HG03432 (cell line): ENCODE measurements at regions not wholly inside any gene's neighbourhood (a gene's known extent, or its start where the extent isn't known, plus 50 kb on each side); places are given as distances from the start of the nearest gene placed in this dataset.
"Not testable (repeated sequence)": the region's sequence is repeated elsewhere in the genome, so short reads cannot be mapped to it uniquely, and the experiment has no call there.

Experiments
- ATAC-seq: cut with Tn5 transposase; IDR thresholded peaks from one replicate; pipeline ENCODE4 v1.9.1; 2021; ENCODE audit warnings: mild to moderate bottlenecking, moderate library complexity; ENCODE audit not compliant: unreplicated experiment

DNA sequence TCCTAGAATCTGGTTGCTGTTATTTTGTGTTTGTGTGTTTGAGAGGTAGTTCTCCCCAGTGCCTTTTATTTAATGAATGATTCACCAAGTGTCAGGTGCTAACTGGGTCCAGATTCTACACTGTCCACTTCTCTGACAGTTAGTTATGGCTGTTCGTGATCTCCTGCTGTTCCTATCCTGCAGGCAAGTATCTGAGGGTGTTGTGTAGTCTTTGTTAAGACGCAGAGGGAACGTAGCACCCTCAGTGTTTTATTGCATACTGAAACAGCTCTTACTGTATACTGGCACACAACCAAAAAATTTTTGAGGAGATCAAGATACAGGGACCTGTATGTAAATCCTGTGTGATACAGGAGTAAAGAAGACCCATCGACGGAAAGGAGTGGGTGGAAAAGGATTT lies 1271.3 kb downstream of the ROBO1 start:
- ATAC-seq: no peak

DNA sequence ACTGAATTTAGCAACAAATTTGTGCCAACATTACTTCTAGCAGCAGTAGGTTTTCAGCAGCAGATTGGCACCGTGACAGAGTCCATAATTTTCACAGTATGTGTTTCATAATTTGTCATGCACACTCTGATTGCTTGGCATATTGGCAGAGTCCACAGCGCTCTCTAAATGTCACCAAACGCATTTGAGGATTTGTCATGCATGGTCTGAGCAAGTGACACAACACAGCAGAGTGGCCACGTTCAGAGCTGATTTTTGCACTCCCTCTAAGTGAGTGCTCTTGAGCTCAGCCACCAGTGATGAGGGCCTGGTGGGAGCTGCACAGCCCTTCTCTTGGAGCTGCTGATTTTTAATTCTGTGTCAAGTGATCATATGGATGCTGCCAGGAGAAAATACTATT lies 1270.8 kb downstream of the ROBO1 start:
- no peak for ATAC-seq

DNA sequence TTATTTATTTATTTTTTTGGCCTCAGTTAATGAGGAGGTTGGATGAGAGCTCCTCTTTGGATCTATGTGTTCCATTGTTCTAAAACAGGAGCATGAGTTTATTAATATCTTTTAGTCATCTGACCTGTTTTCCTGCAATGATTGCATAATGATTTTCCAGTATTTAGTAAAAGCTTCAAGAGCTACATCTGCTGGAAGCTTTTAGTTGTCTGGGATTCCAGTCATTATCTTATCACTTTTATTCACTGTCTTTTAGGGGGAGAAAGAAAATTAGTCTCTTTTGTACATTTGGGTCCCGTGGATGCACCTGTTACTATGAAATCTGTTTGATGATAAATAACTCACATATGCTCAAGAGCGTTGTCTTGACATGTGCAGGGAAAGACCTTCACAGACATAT lies 1270.0 kb downstream of the ROBO1 start:
- no peak for ATAC-seq

DNA sequence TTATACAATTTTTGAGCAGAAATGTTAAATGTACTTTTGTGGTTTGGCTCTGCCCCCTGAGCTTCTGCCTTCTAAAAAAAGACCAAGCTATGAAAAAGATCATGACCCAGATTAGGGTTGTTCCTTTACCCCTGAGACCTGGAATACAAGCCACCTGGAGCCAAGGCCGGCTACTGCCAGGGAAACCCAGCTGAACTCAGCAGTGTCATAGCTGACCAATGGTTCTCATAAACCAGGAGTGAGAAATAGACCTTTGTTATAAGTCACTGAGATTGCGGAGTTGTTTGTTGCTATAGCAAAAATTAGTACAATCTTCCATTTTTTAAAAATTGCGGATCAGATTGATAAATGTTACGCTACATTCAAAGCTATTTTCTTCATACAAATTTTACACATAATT lies 1261.7 kb downstream of the ROBO1 start:
- ATAC-seq: no peak

DNA sequence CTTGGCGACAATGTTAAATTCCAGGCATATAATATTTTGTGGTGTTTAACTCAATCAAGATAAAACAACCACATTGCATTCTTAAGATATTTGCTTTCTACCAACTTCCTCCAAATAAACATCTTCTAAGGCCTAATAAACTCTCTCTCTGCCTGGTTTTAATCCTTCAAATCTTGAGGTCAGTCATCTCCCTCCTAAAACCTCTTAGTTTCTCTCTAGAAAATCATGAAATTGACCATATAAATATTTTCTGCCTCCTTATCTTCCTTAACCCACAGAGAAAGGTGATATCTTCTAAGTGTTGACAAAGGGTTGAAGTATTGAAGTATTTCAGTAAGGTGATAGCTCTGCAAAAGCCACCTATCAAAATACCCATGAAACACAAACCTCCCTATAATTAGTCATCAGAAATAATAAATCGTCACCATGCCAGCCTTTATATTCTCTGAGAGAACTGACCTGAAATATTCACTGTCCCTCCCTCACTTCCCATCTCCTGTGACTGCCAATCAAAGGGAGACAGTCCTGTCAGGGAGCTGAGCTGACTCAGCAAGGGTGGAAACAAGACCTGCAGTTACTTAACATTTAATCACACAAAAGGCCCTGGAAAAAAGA lies 1261.1 kb downstream of the ROBO1 start:
- ATAC-seq: peak; percentile 7

DNA sequence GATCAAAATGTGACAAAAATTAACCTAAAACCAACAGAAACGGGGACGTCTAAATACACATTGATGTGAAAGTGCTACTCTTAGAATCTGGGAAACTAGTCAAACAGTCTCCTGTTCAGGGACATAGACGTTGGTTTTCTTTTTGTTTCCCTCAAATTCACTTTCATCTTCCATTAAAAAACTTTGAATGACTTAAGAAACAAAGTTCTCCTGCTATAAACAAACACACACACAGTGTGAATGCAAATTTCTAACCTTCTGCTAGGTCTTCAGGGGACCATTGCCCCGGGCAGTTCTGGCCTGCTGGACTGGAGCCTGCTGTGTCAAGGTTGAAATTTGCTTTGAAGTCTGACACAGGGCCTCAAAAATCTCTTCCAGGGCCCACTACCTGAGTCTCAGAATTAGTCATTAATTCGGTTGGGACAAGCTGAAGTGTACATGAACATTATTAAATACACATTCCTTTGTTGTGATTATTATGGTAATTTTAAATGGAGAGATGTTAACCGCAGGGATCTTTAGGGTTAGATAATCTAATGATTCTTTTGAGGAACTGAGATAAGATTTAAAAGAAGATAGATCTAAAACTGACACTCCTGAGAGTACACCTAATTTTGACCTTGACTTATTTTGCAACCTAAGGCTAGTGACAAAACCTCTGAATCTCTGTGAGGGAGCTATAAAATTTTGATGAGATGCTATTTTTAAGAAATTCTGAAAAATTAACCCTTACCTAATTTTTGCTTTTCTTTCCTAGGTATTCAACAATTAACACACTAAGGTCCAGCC lies 1260.4 kb downstream of the ROBO1 start:
- ATAC-seq: peak; percentile 67

DNA sequence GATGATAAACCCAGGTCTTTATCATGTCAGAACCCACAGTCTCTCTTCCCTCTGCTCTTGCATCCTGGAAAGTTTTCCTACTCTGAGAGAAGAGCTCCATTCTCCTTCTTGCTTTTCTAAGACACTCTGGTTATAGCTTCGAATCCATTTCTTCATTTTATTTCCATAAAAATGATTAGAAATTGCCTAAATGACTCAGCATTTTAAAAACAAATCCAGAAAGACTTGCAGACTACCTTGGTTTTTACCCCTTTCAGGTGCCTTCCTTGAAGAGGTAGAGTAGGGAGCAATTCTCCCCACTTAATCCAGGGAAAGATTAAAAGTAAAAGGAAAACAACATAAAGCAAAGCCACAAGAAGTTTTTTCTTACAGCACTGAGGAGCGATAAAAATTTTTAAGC lies 1256.0 kb downstream of the ROBO1 start:
- no peak for ATAC-seq

DNA sequence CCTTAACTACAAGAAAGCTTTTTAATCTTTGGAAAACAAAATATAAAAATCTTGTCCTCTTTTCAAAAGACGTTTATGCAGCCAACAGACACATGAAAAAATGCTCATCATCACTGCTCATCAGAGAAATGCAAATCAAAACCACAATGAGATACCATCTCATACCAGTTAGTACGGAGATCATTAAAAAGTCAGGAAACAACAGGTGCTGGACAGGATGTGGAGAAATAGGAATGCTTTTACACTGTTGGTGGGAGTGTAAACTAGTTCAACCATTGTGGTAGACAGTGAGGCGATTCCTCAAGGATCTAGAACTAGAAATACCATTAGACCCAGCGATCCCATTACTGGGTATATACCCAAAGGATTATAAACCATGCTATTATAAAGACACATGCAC lies 1255.0 kb downstream of the ROBO1 start:
- not testable (repeated sequence) for ATAC-seq

DNA sequence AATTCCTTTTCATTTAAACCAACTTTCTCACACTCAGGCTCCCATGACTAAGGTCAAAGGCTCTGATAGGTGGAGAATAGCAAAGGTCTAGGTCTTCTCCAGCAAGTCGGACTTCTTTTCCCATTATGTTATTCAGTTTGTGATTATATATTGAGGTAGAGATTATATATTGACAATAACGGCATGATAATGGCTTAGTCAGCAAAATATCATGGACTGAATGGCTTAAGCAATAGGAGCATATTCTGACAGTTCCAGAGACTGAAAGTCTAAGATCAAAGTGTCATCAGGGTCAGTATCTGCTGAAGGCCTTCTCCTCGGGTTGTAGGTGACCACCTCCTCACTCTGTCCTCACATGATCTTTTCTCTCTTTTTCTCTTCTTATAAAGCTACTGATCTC lies 1251.4 kb downstream of the ROBO1 start:
- ATAC-seq: no peak

DNA sequence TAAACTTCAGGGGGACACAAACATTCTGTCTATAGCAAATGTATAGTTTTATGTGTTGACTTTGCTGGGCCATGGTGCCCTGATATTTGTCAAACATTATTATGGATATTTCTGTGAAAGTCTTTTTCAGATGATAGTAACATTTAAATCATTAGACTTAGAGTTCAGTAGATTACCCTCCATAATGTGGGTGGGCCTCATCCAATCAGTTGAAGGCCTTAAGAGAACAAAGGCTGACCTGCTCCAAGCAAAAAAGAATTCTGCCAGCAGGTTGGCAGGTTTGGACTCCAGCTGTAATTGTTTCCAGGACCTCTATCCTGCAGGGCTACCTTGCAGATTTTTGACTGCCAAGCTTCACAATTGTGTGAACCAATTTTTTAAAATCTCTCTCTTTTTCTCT lies 1250.9 kb downstream of the ROBO1 start:
- no peak for ATAC-seq

DNA sequence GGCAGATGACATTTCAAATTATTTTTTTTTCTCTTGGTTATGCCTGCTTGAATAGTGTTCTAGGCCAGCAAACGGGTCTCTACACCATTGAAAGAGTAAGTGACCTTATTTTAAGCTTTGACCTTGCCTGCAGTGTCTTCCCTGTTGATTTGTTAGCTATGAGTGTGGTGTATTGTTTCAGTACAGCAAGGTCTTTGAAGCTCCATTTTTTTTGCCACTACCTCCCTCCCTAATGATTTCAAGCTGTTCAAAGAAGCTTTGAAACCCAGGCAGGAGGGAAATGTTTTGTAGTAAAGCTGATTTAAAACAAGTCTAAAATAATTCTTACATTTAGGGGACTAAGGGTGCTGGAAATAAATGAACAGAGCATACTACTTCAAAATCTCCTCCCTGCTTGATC lies 1249.8 kb downstream of the ROBO1 start:
- no peak for ATAC-seq

DNA sequence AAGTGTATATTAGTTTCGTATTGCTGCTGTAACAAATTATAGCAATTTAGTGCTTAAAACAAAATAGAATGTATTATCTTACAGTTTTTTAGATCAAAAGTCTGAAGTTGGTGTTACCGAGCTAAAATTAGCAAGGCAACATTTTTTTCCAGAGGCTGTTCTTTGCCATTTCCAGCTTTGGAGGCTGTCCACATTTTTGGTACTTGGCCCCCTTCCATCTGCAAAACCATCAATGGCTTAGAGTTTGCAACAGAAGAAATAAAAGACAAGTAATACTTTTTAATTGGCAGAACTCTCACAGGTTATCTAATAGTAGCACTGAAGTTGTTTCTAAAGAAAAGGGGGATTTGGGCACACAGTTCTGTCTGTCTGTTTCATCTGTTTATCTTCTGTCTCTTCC lies 1248.5 kb downstream of the ROBO1 start:
- no peak for ATAC-seq

DNA sequence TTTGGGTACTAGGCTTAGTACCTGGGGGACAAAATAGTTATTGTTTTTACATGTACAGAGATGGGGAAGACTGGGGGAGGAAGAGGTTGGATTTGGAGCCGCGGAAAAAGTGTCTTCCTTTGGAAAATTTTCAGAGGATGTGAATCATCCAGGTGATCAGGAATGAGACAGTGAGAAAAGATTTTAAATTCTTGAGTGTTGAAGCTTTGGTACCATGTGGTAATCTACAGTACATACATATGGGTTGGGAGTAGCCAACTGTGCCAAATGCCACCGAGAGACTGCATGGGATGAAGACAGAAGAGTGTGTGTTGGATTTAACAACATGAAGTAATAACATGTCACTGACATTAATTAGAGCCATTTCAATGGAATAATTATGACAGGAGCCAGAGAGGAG lies 1238.2 kb downstream of the ROBO1 start:
- ATAC-seq: no peak

DNA sequence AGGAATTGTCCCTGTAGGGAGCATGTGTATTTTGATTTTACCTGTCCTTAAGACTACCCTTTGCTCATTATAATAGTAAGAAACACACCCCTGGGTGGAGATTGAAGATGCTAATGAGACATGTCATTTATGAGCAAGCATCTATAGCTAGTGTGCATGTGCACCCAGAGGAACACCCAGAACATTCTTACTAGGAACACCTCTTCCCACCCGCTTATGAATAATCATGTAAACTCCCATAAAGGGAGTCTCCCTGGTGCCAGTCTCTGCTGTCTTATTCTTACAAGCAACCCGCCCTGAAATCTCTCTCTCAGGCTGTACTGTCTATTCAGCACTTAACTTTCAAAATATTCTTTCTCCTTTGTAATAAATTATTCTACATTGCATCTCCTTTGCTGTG lies 1227.3 kb downstream of the ROBO1 start:
- no peak for ATAC-seq

DNA sequence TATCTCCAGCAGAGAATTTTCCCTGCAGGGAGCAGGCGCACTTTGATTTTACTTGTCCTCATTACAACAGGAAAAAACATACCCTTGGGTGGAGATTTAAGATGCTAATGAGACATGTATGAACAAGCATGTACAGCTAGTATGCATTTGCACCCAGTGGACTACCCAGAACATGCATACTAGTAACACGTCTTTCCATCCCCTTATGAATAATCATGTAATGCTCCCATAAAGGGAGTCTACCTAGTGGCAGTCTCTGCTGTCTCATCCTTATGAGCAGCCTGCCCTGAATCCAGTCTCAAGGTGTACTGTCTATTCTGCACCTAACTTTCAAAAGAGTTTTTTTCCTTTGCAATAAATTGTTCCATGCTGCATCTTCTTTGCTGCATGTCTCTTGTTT lies 1222.0 kb downstream of the ROBO1 start:
- no peak for ATAC-seq
